ENCODE measurements at regions not wholly inside any gene's neighbourhood (a gene's known extent, or its start where the extent isn't known, plus 50 kb on each side); places are given as distances from the start of the nearest gene placed in this dataset.

DNA sequence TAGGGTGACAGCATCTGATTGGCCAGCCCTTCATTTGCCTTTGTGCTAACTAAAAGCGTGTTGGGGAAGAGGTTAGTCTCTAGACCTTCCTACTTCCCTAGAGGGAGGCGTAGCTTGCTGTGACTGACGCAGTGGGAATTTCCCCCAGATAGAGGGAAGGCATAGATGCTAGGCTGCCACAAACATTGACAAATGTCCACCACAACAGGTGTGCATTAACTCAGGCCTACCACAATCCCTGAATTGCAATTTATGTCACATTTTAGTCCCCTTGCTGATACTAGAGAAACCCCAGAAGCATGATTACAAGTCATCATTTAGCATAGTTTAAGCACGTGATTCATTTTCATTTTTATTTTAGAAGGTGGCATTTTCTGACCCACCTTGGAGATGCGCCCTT, 76.3 kb upstream of the WSB1 start:
- H3K4me1 ChIP-seq (ENCODE audit: insufficient read depth, low read length): no peaks in the 10 kb centered on the region

DNA sequence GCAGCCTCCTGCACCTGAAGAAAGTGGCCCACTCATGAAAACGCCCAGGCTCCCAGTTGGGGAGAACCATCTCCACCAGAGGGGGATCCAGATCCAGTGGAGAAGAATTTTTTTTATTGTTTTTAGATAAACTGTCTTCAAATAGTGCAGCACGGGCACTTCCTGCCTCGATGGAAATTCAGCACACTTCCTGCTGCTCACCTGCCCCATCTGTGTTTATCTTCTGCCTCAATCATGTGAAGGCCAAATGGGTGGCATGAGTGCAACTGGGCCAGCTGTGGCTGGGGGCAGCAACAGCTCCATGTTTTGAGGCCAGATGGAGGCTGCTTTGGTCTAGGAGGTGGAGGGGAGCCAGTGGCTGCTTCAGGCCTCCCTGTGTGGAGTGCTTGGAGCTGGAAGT, 75.9 kb upstream of the WSB1 start:
- Histone ChIP-seq H3K36me3 (ENCODE audit: insufficient read depth, low read length) (no peaks in the 10 kb centered on the region), H3K27me3 (ENCODE audit: control insufficient read depth in 1 of 2, insufficient read depth in 2 of 2, low read length in 2 of 2) (no peaks in the 10 kb centered on the region), H3K9ac (ENCODE audit: low read length) (no peak overlapping the region), H3K4me3 (ENCODE audit: low read depth in 1 of 2, low read length in 2 of 2) (no peak overlapping the region), H3K27ac (ENCODE audit: low read depth, low read length) (no peak overlapping the region), H3K9me3 (ENCODE audit: low read length) (no peaks in the 10 kb centered on the region), H3K4me1 (ENCODE audit: insufficient read depth, low read length) (no peaks in the 10 kb centered on the region)

More for the DNA sequence above, 76.3 kb upstream of the WSB1 start:
- Histone ChIP-seq H3K27me3 (ENCODE audit: control insufficient read depth in 1 of 2, insufficient read depth in 2 of 2, low read length in 2 of 2) (no peaks in the 10 kb centered on the region), H3K9me3 (ENCODE audit: low read length) (no peaks in the 10 kb centered on the region), H3K27ac (ENCODE audit: low read depth, low read length) (no peak overlapping the region), H3K4me3 (ENCODE audit: low read depth in 1 of 2, low read length in 2 of 2) (no peak overlapping the region), H3K36me3 (ENCODE audit: insufficient read depth, low read length) (no peaks in the 10 kb centered on the region), H3K9ac (ENCODE audit: low read length) (no peak overlapping the region)

DNA sequence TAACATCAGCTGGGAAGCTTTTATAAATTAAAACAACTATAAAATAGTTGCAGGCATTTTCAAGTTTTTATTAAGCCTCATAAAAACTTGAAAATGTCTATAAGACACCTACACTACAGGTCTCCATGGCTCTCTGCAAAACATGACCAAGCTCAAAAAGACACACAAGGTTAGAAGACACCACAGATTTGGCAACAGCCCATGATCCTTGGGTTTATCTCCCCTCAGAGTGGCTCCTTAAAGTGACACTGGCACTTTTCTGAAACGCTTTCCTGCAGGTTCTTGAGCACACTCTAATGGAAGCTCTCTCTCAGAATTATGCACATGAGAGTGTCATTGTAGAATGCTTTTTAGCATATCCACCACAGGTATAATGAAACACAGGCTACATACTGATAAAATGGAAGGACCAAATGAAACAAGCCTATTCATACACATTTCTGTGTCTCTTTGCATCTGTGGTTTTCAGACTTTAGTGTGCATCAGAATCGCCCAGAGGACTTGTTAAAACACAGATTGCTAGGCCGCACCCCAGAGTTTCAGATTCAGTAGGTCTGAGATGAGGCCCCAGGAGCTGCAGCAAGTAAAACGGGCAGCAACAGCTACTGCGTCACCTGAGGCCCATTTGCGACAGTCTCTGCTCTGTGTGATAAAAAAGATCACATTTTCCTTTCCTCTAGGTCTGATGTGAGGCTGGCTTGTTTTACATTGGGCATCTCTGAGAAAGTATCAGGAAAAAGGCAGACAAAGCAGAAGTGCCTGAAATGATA, 75.0 kb upstream of the WSB1 start:
- no peak overlapping the region for H3K4me3 ChIP-seq (ENCODE audit: low read depth in 1 of 2, low read length in 2 of 2)
- H3K9me3 ChIP-seq (ENCODE audit: low read length): no peaks in the 10 kb centered on the region
- no peaks in the 10 kb centered on the region for H3K36me3 ChIP-seq (ENCODE audit: insufficient read depth, low read length)

DNA sequence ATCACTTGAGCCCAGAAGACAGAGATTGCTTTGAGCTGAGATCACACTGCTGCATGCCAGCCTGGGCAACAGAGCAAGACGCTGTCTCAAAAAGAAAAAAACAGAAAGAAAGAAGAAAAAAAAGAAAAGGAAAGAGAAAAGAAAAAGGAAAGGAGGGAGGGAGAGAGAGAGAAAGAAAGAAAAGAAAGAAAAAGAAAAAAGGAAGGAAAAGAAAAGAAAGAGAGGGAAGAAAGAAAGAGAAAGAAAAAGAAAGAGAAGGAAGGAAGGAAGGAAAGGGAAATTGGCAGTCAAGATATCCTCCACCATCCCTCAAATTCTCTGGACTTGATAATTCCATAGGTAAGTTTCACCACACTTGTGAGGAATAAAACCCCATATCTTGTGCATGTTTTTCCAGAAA, 71.4 kb upstream of the WSB1 start:
- Histone ChIP-seq H3K36me3 (ENCODE audit: insufficient read depth, low read length) (no peaks in the 10 kb centered on the region), H3K27me3 (ENCODE audit: control insufficient read depth in 1 of 2, insufficient read depth in 2 of 2, low read length in 2 of 2) (no peaks in the 10 kb centered on the region), H3K9ac (ENCODE audit: low read length) (no peak overlapping the region), H3K27ac (ENCODE audit: low read depth, low read length) (no peak overlapping the region), H3K4me1 (ENCODE audit: insufficient read depth, low read length) (no peaks in the 10 kb centered on the region), H3K9me3 (ENCODE audit: low read length) (peaks cover 5% of the 10 kb centered on the region), H3K4me3 (ENCODE audit: low read depth in 1 of 2, low read length in 2 of 2) (no peak overlapping the region)

More for the DNA sequence above, 75.0 kb upstream of the WSB1 start:
- Histone ChIP-seq H3K27me3 (ENCODE audit: control insufficient read depth in 1 of 2, insufficient read depth in 2 of 2, low read length in 2 of 2) (no peaks in the 10 kb centered on the region), H3K9ac (ENCODE audit: low read length) (no peak overlapping the region), H3K4me1 (ENCODE audit: insufficient read depth, low read length) (no peaks in the 10 kb centered on the region), H3K27ac (ENCODE audit: low read depth, low read length) (no peak overlapping the region)

DNA sequence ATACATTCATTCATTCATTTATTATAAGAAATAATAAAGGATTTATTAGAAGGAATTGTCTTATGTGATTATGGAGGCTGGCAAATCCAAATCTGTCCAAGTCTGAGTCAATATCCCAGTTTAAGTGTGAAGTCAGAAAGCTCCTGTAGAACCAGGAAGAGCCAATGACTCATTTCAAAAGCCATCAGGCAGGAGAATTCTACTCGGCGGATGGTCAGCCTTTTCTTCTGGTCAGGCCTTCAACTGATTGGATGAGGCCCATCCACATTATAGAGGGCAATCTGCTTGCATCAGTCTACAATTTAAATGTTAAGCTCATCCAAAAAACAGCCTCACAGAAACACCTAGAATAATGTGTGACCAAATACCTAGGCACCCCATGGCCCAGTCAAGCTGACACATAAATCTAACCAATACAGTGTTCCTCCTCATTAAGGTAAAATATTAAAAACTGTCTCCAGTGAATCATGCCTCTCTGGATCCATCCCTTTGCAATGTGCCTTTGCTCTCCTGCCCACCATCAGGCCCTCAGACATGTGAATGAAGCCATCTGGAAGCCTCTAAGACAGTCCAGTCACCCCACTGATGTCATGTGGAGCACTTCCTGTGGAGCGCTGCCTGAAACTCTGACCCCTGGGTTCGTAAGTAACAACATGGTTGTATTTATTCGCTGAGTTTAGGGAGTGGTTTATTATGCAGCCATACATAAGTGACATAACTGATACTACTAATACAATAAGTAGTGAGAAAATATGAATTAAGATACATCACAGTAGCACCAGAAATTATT, 69.2 kb upstream of the WSB1 start:
- no peak overlapping the region for H3K9ac ChIP-seq (ENCODE audit: low read length)
- no peaks in the 10 kb centered on the region for H3K27me3 ChIP-seq (ENCODE audit: control insufficient read depth in 1 of 2, insufficient read depth in 2 of 2, low read length in 2 of 2)
- no peaks in the 10 kb centered on the region for H3K4me1 ChIP-seq (ENCODE audit: insufficient read depth, low read length)
- peaks cover 5% of the 10 kb centered on the region for H3K9me3 ChIP-seq (ENCODE audit: low read length)
- H3K27ac ChIP-seq (ENCODE audit: low read depth, low read length): no peak overlapping the region
- no peaks in the 10 kb centered on the region for H3K36me3 ChIP-seq (ENCODE audit: insufficient read depth, low read length)
- H3K4me3 ChIP-seq (ENCODE audit: low read depth in 1 of 2, low read length in 2 of 2): no peak overlapping the region

DNA sequence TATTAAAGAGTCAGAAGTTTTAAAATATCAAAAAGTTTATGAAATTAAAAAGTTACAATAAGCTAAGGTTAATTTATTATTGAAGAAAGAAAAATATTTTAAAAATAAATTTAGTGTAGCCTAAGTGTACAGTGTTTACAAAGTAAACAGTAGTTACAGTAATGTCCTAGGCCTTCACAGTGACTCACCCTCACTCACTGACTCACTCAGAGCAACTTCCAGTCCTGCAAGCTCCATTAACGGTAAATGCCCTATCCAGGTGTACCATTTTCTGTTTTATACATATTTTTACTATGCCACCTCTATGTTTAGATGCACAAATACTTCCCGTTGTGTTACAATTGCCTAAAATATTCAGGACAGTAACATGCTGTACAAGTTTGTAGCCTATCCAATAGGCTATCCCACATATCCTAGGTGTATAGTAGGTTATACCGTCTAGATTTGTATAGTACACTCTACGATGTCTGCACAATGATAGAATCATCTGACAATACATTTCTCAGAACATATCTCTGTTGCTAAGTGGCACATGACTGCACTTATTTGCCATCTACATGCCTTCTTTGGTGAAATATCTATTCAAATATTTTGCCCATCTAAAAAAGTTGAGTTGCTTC, 67.2 kb upstream of the WSB1 start:
- Histone ChIP-seq H3K4me3 (ENCODE audit: low read depth in 1 of 2, low read length in 2 of 2) (no peak overlapping the region), H3K9me3 (ENCODE audit: low read length) (peaks cover 5% of the 10 kb centered on the region), H3K9ac (ENCODE audit: low read length) (no peak overlapping the region), H3K36me3 (ENCODE audit: insufficient read depth, low read length) (no peaks in the 10 kb centered on the region), H3K27ac (ENCODE audit: low read depth, low read length) (no peak overlapping the region), H3K27me3 (ENCODE audit: control insufficient read depth in 1 of 2, insufficient read depth in 2 of 2, low read length in 2 of 2) (no peaks in the 10 kb centered on the region), H3K4me1 (ENCODE audit: insufficient read depth, low read length) (no peaks in the 10 kb centered on the region)

DNA sequence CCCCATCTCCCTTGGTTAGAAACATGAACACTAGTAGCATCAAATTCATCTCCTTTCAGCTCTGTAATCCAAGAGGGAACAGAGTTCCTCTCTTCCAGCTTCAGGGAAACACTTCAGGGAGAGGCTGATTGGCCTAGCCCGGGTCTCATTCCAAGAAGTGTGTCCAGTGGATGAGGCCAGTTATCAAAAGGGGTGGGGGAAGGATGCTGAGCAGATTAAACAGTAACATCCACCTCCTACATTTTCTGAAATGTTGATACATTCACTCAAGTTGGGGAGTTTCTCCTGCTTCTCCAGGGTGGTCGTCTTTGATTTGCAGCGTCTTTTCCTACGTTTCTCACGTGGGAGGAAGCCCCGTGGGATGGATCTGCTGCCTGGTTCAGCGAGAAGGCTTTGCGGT, 62.9 kb upstream of the WSB1 start:
- Histone ChIP-seq H3K4me3 (ENCODE audit: low read depth in 1 of 2, low read length in 2 of 2) (no peak overlapping the region), H3K27me3 (ENCODE audit: control insufficient read depth in 1 of 2, insufficient read depth in 2 of 2, low read length in 2 of 2) (no peaks in the 10 kb centered on the region)

DNA sequence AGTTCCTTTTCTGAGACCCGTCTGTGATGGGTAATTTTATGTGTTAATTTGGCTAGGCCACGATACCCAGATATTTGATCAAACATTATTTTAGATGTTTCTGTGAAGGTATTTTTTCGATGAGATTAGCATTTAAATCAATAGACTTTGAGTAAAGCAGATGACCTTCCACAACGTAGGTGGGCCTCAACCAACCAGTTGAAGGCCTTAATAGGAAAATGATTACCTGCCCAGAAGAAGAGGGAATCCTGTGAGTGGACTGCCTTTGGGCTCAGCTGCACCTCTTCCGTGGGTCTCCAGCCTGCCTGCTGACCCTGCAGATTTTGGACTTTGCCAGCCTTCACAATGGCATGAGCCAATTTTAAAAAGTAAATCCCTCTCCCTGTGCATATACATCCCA, 61.6 kb upstream of the WSB1 start:
- no peak overlapping the region for H3K4me3 ChIP-seq (ENCODE audit: low read depth in 1 of 2, low read length in 2 of 2)
- H3K36me3 ChIP-seq (ENCODE audit: insufficient read depth, low read length): no peaks in the 10 kb centered on the region
- no peaks in the 10 kb centered on the region for H3K27me3 ChIP-seq (ENCODE audit: control insufficient read depth in 1 of 2, insufficient read depth in 2 of 2, low read length in 2 of 2)
- H3K4me1 ChIP-seq (ENCODE audit: insufficient read depth, low read length): peaks cover 4% of the 10 kb centered on the region
- no peak overlapping the region for H3K27ac ChIP-seq (ENCODE audit: low read depth, low read length)
- no peaks in the 10 kb centered on the region for H3K9me3 ChIP-seq (ENCODE audit: low read length)
- no peak overlapping the region for H3K9ac ChIP-seq (ENCODE audit: low read length)

More for the DNA sequence above, 62.9 kb upstream of the WSB1 start:
- H3K4me1 ChIP-seq (ENCODE audit: insufficient read depth, low read length): no peaks in the 10 kb centered on the region
- H3K9ac ChIP-seq (ENCODE audit: low read length): no peak overlapping the region
- H3K9me3 ChIP-seq (ENCODE audit: low read length): no peaks in the 10 kb centered on the region
- H3K27ac ChIP-seq (ENCODE audit: low read depth, low read length): no peak overlapping the region
- H3K36me3 ChIP-seq (ENCODE audit: insufficient read depth, low read length): no peaks in the 10 kb centered on the region

DNA sequence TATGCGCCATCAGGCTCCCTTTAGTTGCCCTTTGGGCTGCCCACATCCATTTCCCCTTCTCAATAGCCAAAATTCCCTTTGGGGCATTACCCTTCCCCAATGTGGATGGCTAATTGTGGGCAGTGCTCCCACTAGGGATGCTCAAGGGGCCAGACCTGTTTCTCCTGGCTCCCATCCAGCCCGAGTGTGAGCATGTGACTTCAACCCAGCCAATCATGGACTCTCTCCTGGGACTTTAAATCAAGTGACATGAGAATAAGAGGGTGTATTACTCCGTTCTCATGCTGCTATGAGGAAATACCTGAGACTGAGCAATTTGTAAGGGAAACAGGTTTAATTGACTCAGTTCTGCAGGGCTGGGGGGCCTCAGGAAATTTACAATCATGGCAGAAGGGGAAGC, 60.9 kb upstream of the WSB1 start:
- H3K9me3 ChIP-seq (ENCODE audit: low read length): no peaks in the 10 kb centered on the region
- H3K4me1 ChIP-seq (ENCODE audit: insufficient read depth, low read length): peaks cover 4% of the 10 kb centered on the region
- H3K27ac ChIP-seq (ENCODE audit: low read depth, low read length): no peak overlapping the region
- no peak overlapping the region for H3K9ac ChIP-seq (ENCODE audit: low read length)
- no peaks in the 10 kb centered on the region for H3K27me3 ChIP-seq (ENCODE audit: control insufficient read depth in 1 of 2, insufficient read depth in 2 of 2, low read length in 2 of 2)
- no peak overlapping the region for H3K4me3 ChIP-seq (ENCODE audit: low read depth in 1 of 2, low read length in 2 of 2)
- no peaks in the 10 kb centered on the region for H3K36me3 ChIP-seq (ENCODE audit: insufficient read depth, low read length)

DNA sequence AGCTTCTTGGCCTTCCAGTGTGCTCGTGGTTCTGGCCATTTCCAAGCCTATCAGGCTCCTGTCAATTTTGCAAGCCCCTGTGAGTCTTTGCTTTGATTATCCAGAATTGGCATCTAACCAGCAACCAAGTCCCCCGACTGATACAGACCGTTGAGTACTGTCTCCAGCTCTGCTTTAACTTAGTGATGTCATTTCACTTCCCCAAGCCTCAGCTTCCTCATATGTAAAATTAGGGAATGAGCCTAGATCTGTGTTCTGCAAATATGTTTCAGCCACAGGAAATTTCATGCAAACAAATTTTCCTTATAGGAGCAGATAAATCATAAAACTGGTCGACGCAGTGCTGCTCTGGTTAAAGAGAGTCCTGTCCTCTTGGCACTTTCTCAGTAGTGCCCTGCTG, 60.1 kb upstream of the WSB1 start:
- H3K9ac ChIP-seq (ENCODE audit: low read length): no peak overlapping the region
- H3K4me3 ChIP-seq (ENCODE audit: low read depth in 1 of 2, low read length in 2 of 2): no peak overlapping the region
- H3K36me3 ChIP-seq (ENCODE audit: insufficient read depth, low read length): no peaks in the 10 kb centered on the region
- peaks cover 4% of the 10 kb centered on the region for H3K4me1 ChIP-seq (ENCODE audit: insufficient read depth, low read length)
- no peaks in the 10 kb centered on the region for H3K27me3 ChIP-seq (ENCODE audit: control insufficient read depth in 1 of 2, insufficient read depth in 2 of 2, low read length in 2 of 2)
- H3K27ac ChIP-seq (ENCODE audit: low read depth, low read length): no peak overlapping the region
- H3K9me3 ChIP-seq (ENCODE audit: low read length): no peaks in the 10 kb centered on the region

DNA sequence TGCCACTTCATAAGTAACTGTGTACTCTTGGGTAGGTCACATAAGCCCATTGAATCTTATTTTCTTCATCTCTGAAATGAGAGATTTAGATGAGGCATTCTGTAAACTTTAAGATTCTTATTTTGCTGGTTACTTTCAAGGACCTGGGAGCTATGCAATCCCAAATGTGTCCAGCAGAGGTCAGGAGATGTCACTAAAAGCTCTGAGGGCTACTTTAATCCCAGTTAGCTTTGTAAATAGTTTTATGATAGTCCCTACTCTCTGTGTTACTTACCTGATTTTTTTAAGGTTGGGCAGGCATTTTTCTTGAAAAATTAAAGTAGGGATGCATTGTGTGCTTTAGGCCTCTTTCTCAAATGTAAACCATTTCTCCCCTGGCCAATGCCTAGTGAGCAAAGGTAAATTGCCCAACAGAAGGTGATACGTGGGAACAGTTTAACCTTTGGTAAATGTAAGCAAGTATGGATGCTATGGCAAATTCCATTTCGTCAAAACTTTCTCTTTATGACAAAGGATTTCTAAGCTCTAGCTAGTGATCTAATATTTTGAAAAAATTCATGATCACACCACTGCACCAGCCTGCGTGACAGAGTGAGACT, 57.1 kb upstream of the WSB1 start:
- Histone ChIP-seq H3K9me3 (ENCODE audit: low read length) (no peaks in the 10 kb centered on the region), H3K9ac (ENCODE audit: low read length) (no peak overlapping the region), H3K4me3 (ENCODE audit: low read depth in 1 of 2, low read length in 2 of 2) (no peak overlapping the region), H3K4me1 (ENCODE audit: insufficient read depth, low read length) (peaks cover 4% of the 10 kb centered on the region), H3K36me3 (ENCODE audit: insufficient read depth, low read length) (no peaks in the 10 kb centered on the region), H3K27me3 (ENCODE audit: control insufficient read depth in 1 of 2, insufficient read depth in 2 of 2, low read length in 2 of 2) (no peaks in the 10 kb centered on the region), H3K27ac (ENCODE audit: low read depth, low read length) (no peak overlapping the region)

All from muscle layer of colon (tissue), 2 donors.